ENCODE measurements at regions not wholly inside any gene's neighbourhood (a gene's known extent, or its start where the extent isn't known, plus 50 kb on each side); places are given as distances from the start of the nearest gene placed in this dataset.
"Not testable (repeated sequence)": the region's sequence is repeated elsewhere in the genome, so short reads cannot be mapped to it uniquely, and the experiment has no call there.

DNA sequence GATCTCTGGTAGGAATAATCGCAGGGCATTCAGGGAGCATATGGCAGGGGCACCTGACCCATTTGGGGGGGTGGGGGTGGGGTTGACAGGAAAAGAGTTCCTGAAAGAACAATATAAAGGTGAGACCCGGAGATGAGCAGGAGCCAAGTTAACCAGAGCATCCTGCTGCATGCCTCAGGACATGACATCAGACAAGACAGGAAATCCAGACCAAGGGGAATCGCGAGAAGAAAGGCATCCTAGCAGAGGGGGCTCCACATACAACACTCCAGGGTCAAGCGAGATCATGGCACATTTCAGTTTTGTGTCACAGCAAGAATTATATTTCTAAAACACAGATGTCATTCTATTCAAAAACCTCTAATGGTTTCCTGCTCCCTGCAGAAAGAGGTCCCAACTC is 393.1 kb downstream of the COG6 start:
- H3K4me2 ChIP-seq (ENCODE audit: low read length): no peak overlapping the region
- peaks cover 5% of the 10 kb centered on the region for H3K4me1 ChIP-seq (ENCODE audit: control insufficient read depth, low read length)
- no peaks in the 10 kb centered on the region for H3K36me3 ChIP-seq (ENCODE audit: control insufficient read depth, low read length)
- no peaks in the 10 kb centered on the region for H4K20me1 ChIP-seq (ENCODE audit: control insufficient read depth, insufficient read depth, low read depth, low read length)
- no peaks in the 10 kb centered on the region for H3K9me2 ChIP-seq (replicated peaks; ENCODE audit: control insufficient read depth, low read length)
- no peak overlapping the region for H3K4me3 ChIP-seq (ENCODE audit: low read length)
- H3K79me2 ChIP-seq (ENCODE audit: control insufficient read depth, low read length): no peaks in the 10 kb centered on the region
- no peak overlapping the region for H3K27ac ChIP-seq (ENCODE audit: low read depth, low read length)
- H3F3A ChIP-seq (ENCODE audit: control insufficient read depth, insufficient read depth): no peaks in the 10 kb centered on the region
- H3K9me3 ChIP-seq (ENCODE audit: control insufficient read depth, insufficient read depth, low read length): no peaks in the 10 kb centered on the region
- H3K27me3 ChIP-seq (ENCODE audit: control insufficient read depth, low read length): no peaks in the 10 kb centered on the region
- TF ChIP-seq EZH2phosphoT487 (IDR thresholded peaks at IDR 0.05; ENCODE audit: borderline replicate concordance, low read length): no peak
- TF ChIP-seq, protein P1, sequence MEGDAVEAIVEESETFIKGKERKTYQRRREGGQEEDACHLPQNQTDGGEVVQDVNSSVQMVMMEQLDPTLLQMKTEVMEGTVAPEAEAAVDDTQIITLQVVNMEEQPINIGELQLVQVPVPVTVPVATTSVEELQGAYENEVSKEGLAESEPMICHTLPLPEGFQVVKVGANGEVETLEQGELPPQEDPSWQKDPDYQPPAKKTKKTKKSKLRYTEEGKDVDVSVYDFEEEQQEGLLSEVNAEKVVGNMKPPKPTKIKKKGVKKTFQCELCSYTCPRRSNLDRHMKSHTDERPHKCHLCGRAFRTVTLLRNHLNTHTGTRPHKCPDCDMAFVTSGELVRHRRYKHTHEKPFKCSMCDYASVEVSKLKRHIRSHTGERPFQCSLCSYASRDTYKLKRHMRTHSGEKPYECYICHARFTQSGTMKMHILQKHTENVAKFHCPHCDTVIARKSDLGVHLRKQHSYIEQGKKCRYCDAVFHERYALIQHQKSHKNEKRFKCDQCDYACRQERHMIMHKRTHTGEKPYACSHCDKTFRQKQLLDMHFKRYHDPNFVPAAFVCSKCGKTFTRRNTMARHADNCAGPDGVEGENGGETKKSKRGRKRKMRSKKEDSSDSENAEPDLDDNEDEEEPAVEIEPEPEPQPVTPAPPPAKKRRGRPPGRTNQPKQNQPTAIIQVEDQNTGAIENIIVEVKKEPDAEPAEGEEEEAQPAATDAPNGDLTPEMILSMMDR (IDR thresholded peaks at IDR 0.05; ENCODE audit: low read depth, low read length, poor library complexity, severe bottlenecking): no peak

DNA sequence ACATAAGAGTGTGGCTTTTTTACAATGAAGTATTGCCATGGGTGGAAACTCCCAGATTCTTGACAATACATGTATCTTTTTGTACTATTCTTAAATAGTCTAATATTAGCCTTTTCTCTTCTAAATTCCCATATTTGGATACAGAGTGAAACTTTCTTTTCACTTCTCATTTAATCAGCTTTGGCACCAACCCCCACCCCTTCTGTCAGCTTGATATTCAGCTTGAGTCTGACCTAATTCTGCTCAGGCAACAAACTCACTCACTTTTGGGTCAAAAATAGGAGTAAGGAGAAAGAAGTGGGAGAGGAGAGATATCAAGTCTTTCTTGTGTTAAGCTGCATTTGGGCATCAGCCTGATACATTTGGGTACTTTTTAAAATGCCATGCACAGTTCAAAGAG is 397.5 kb downstream of the COG6 start:
- TF ChIP-seq, protein P1 (IDR thresholded peaks at IDR 0.05; ENCODE audit: low read depth, low read length, poor library complexity, severe bottlenecking): no peak
- no peak for TF ChIP-seq EZH2phosphoT487 (IDR thresholded peaks at IDR 0.05; ENCODE audit: borderline replicate concordance, low read length)
- Histone ChIP-seq H3K36me3 (ENCODE audit: control insufficient read depth, low read length) (no peaks in the 10 kb centered on the region), H3K9me3 (ENCODE audit: control insufficient read depth, insufficient read depth, low read length) (no peaks in the 10 kb centered on the region), H4K20me1 (ENCODE audit: control insufficient read depth, insufficient read depth, low read depth, low read length) (no peaks in the 10 kb centered on the region), H3K4me1 (ENCODE audit: control insufficient read depth, low read length) (no peaks in the 10 kb centered on the region), H3K4me2 (ENCODE audit: low read length) (no peak overlapping the region), H3K4me3 (ENCODE audit: low read length) (no peak overlapping the region), H3K27ac (ENCODE audit: low read depth, low read length) (no peak overlapping the region), H3F3A (ENCODE audit: control insufficient read depth, insufficient read depth) (no peaks in the 10 kb centered on the region), H3K9me2 (replicated peaks; ENCODE audit: control insufficient read depth, low read length) (no peaks in the 10 kb centered on the region), H3K79me2 (ENCODE audit: control insufficient read depth, low read length) (no peaks in the 10 kb centered on the region), H3K27me3 (ENCODE audit: control insufficient read depth, low read length) (no peaks in the 10 kb centered on the region)

DNA sequence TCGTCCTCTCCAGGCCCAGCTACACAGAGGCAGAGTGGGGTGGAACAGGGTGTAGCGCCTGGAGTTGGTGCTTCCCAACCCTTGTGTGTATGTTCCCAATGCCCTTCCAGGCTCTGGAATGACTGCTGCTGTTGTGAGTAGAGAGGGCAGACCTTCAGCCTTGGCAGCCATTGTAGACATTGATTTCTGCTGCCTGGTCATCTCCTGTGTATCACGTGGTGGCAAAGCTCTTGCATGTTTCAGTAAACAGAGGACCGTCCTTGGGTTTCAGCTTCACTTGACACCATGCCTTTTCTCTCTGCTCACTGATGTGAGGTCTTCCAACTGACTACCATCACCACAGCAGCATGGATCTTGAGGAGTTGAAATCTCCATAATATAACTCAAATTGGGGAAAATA is 397.9 kb downstream of the COG6 start:
- no peaks in the 10 kb centered on the region for H3K79me2 ChIP-seq (ENCODE audit: control insufficient read depth, low read length)
- H3F3A ChIP-seq (ENCODE audit: control insufficient read depth, insufficient read depth): no peaks in the 10 kb centered on the region
- no peak overlapping the region for H3K4me2 ChIP-seq (ENCODE audit: low read length)
- no peak overlapping the region for H3K4me3 ChIP-seq (ENCODE audit: low read length)
- H3K4me1 ChIP-seq (ENCODE audit: control insufficient read depth, low read length): no peaks in the 10 kb centered on the region
- no peaks in the 10 kb centered on the region for H4K20me1 ChIP-seq (ENCODE audit: control insufficient read depth, insufficient read depth, low read depth, low read length)
- no peak for TF ChIP-seq EZH2phosphoT487 (IDR thresholded peaks at IDR 0.05; ENCODE audit: borderline replicate concordance, low read length)
- TF ChIP-seq, protein P1 (IDR thresholded peaks at IDR 0.05; ENCODE audit: low read depth, low read length, poor library complexity, severe bottlenecking): no peak
- no peak overlapping the region for H3K27ac ChIP-seq (ENCODE audit: low read depth, low read length)
- no peaks in the 10 kb centered on the region for H3K36me3 ChIP-seq (ENCODE audit: control insufficient read depth, low read length)
- no peaks in the 10 kb centered on the region for H3K9me2 ChIP-seq (replicated peaks; ENCODE audit: control insufficient read depth, low read length)
- no peaks in the 10 kb centered on the region for H3K9me3 ChIP-seq (ENCODE audit: control insufficient read depth, insufficient read depth, low read length)
- no peaks in the 10 kb centered on the region for H3K27me3 ChIP-seq (ENCODE audit: control insufficient read depth, low read length)

DNA sequence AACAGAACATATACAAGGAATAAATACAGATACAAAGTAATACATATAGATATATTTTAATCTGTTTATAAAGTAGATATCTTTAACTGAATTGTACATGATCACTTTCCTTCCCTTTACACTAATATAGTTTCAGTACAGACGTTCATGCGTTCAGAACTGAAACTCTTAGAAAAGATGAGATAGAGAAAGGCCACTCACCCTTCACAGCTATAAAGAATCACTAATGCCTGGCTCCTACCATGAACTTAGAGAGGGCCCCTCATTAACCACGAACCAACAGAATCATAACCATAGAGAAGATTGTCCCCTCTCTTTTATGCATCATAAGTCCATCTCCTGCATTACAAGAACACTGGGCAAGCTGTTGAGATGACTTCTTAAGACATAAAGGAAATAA is 399.0 kb downstream of the COG6 start:
- not testable (repeated sequence) for H3K27me3 ChIP-seq (ENCODE audit: control insufficient read depth, low read length)

More for the DNA sequence above, 399.0 kb downstream of the COG6 start:
- not testable (repeated sequence) for H3K4me3 ChIP-seq (ENCODE audit: low read length); H3K79me2 ChIP-seq (ENCODE audit: control insufficient read depth, low read length); H3K4me2 ChIP-seq (ENCODE audit: low read length); H3F3A ChIP-seq (ENCODE audit: control insufficient read depth, insufficient read depth); H3K9me3 ChIP-seq (ENCODE audit: control insufficient read depth, insufficient read depth, low read length); H3K4me1 ChIP-seq (ENCODE audit: control insufficient read depth, low read length); H3K27ac ChIP-seq (ENCODE audit: low read depth, low read length); H4K20me1 ChIP-seq (ENCODE audit: control insufficient read depth, insufficient read depth, low read depth, low read length); H3K36me3 ChIP-seq (ENCODE audit: control insufficient read depth, low read length); H3K9me2 ChIP-seq (replicated peaks; ENCODE audit: control insufficient read depth, low read length)
